Esophagus (tissue), 2 donors: ENCODE measurements at regions not wholly inside any gene's neighbourhood (a gene's known extent, or its start where the extent isn't known, plus 50 kb on each side); places are given as distances from the start of the nearest gene placed in this dataset.

Experiments
- H3K27ac ChIP-seq, 2 donors: one replicate each; pipeline ENCODE4 v1.5.1; 2013; ENCODE audit warnings: low read depth in 2 of 2, mild to moderate bottlenecking in 2 of 2, inconsistent platforms in 1 of 2, low read length in 1 of 2, moderate library complexity in 1 of 2
- H3K27me3 ChIP-seq, 2 donors: one replicate each; pipeline ENCODE4 v1.6.1; 2013; ENCODE audit warnings: low read length in 2 of 2, control low read depth in 1 of 2, mild to moderate bottlenecking in 1 of 2; ENCODE audit not compliant: insufficient read depth in 2 of 2, control insufficient read depth in 1 of 2
- H3K36me3 ChIP-seq, 2 donors: one replicate each; pipeline ENCODE4 v1.6.1; 2013; ENCODE audit warnings: low read length in 1 of 2; ENCODE audit not compliant: control insufficient read depth in 2 of 2, insufficient read depth in 2 of 2
- H3K4me1 ChIP-seq, 2 donors: one replicate each; pipeline ENCODE4 v1.6.1; 2013; ENCODE audit warnings: low read length in 1 of 2; ENCODE audit not compliant: control insufficient read depth in 2 of 2, insufficient read depth in 2 of 2
- H3K4me3 ChIP-seq, 2 donors: one replicate each; pipeline ENCODE4 v1.5.1; 2013; ENCODE audit warnings: low read length in 2 of 2, mild to moderate bottlenecking in 2 of 2, low read depth in 1 of 2, moderate library complexity in 1 of 2
- H3K9me3 ChIP-seq, 2 donors: one replicate each; pipeline ENCODE4 v1.6.1; 2013; ENCODE audit warnings: mild to moderate bottlenecking in 2 of 2, low read depth in 1 of 2, low read length in 1 of 2, moderate library complexity in 1 of 2; ENCODE audit not compliant: control insufficient read depth in 2 of 2, insufficient read depth in 1 of 2
- WGBS, 2 donors: extraction: QIAGEN DNeasy Blood & Tissue Kit; methylation state at CpG; one replicate each; pipeline ENCODE4 v1.1.7; 2013; 5-methylcytosine and 5-hydroxymethylcytosine counted together
- donor health status: healthy with polysubstance abuse.
- donor health status: Bipolar disorder and iron deficiency.

DNA sequence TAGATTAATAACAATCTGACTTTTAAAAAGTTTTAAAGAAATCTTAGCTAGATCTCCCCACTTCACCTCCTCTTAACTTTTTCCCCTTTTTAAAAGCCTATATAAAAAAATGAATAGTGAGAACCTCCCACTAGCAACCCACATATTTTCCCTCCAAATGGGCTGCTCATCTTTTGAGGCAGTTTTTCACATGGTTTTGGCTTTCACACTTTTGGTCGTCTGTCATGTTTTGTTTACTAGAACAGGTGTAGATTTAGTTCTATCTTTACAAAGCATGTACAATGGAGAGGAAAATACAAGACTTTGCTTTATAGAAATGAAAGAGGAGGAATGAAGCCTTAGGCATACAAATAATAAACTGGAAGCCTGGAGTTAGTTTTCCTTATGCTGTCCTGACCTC is 126.7 kb upstream of the EOMES start:
- Histone ChIP-seq H3K9me3 (no peaks in the 10 kb centered on the region), H3K4me1 (no peaks in the 10 kb centered on the region), H3K4me3 (no peak overlapping the region), H3K27ac (no peak overlapping the region), H3K27me3 (no peaks in the 10 kb centered on the region), H3K36me3 (no peaks in the 10 kb centered on the region)
- 32 to 43% methylated on average over 1 of the region's 1 CpG for WGBS, 2 donors

DNA sequence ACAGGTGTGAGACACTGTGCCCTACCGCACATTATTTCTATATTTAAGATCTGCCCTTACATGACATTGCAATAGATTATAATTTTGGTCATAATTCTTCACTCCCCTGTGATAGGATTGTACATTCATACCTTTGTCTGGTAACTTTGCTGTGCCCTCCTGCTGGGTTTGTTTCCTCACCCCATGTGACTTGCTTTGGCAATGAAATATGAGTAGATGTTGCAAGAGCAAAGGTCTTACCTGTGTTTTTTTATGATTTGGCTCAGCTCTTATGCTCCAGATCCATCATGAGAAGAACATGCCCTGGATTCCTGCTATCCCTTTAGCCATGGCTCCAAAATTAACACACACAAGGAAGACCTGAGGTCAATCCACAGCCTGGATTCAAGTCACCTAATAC is 137.7 kb upstream of the EOMES start:
- no peaks in the 10 kb centered on the region for H3K9me3 ChIP-seq
- H3K27me3 ChIP-seq: no peaks in the 10 kb centered on the region
- WGBS, 2 donors: 89 to 98% methylated on average over 1 of the region's 1 CpG
- H3K36me3 ChIP-seq: no peaks in the 10 kb centered on the region
- no peak overlapping the region for H3K4me3 ChIP-seq
- H3K27ac ChIP-seq: no peak overlapping the region
- H3K4me1 ChIP-seq: no peaks in the 10 kb centered on the region

DNA sequence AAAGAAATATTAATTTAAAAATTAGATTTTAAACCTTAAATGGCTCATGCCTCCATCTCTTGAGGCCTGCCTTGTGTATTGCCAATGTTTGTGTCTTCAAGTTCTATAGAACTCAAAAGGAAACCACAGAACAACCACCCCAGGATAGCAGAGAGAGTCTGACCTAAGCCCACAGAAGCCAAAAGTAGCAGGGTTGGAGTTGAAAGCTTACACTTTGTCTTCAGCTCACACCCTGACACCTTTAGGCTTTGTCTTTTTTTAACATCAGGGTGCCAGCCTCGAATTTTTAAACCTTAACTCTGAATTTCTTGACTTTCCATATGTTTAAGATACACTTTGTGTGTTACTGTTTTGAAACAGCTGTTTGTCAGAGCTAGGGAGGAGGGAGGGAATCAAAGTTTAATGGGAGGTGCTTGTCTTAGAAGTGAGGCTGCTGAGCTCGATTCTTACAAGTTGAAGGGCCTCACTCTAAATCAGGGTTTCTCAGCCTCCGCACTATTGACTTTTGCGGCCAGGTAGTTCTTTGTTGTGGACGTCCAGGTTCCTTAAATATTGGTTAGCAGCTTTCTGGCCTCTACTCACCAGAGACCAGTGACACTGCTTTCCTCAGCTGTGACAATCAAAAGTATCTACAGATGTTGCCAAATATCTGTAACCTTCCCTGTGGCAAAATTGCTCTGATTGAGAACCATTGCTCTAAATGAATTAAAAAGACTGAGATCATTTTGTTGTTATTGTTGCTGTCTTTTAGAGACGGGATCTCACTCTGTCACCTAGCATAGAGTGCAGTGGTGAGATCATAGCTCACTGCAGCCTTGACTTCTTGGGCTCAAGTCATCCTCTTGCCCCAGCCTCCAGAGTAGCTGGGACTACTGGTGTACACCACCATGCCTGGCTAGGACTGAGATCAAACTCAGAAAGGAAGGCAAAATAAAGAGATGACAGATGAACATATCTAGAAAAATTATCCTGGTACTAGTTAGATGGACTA is 139.2 kb upstream of the EOMES start:
- no peaks in the 10 kb centered on the region for H3K4me1 ChIP-seq
- H3K4me3 ChIP-seq: no peak overlapping the region
- H3K27ac ChIP-seq: no peak overlapping the region
- no peaks in the 10 kb centered on the region for H3K9me3 ChIP-seq
- no peaks in the 10 kb centered on the region for H3K36me3 ChIP-seq
- 54 to 57% methylated on average over 6 of the region's 6 CpGs for WGBS, 2 donors
- H3K27me3 ChIP-seq: no peaks in the 10 kb centered on the region

GRCh38 chr3:27865731-27866130 is 143.6 kb upstream of the EOMES start:
- Histone ChIP-seq H3K4me3 (no peak overlapping the region), H3K36me3 (no peaks in the 10 kb centered on the region), H3K27ac (no peak overlapping the region), H3K27me3 (no peaks in the 10 kb centered on the region), H3K9me3 (peaks cover 2 to 3% of the 10 kb centered on the region in 2 donors), H3K4me1 (no peaks in the 10 kb centered on the region)

GRCh38 chr3:27869152-27869551 is 147.0 kb upstream of the EOMES start:
- Histone ChIP-seq H3K27ac (no peak overlapping the region), H3K4me3 (no peak overlapping the region), H3K9me3 (peaks cover 2 to 3% of the 10 kb centered on the region in 2 donors), H3K4me1 (no peaks in the 10 kb centered on the region), H3K27me3 (no peaks in the 10 kb centered on the region), H3K36me3 (no peaks in the 10 kb centered on the region)

- Histone ChIP-seq H3K36me3 (no peaks in the 10 kb centered on the region), H3K9me3 (no peaks in the 10 kb centered on the region), H3K4me1 (no peaks in the 10 kb centered on the region), H3K4me3 (no peak overlapping the region), H3K27me3 (no peaks in the 10 kb centered on the region), H3K27ac (no peak overlapping the region)
- WGBS, 2 donors: 51 to 61% methylated on average over 7 of the region's 7 CpGs
Observed at GRCh38 chr3:27877061-27878013, 155.2 kb upstream of the EOMES start.

DNA sequence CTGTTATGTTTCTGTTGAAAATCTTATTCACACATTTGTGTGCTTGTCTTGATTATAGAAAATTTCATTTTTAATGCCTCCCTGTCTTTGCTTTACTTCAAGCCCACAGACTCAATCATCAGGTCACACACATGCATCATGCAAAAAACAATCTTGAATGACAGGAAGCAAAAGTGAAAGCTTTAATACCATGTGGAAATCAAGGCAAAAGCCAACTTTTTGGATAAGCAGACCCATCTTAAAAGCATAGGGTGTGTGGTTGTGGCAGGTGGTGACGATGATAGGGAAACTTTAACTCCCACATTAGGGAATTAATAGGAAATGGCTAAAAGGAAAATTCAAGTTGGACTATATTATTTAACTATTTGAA is 155.9 kb upstream of the EOMES start:
- Histone ChIP-seq H3K27ac (no peak overlapping the region), H3K27me3 (no peaks in the 10 kb centered on the region), H3K9me3 (no peaks in the 10 kb centered on the region), H3K4me1 (no peaks in the 10 kb centered on the region), H3K36me3 (no peaks in the 10 kb centered on the region), H3K4me3 (no peak overlapping the region)
- WGBS, 2 donors: 70% methylated on average over 1 of the region's 1 CpG

DNA sequence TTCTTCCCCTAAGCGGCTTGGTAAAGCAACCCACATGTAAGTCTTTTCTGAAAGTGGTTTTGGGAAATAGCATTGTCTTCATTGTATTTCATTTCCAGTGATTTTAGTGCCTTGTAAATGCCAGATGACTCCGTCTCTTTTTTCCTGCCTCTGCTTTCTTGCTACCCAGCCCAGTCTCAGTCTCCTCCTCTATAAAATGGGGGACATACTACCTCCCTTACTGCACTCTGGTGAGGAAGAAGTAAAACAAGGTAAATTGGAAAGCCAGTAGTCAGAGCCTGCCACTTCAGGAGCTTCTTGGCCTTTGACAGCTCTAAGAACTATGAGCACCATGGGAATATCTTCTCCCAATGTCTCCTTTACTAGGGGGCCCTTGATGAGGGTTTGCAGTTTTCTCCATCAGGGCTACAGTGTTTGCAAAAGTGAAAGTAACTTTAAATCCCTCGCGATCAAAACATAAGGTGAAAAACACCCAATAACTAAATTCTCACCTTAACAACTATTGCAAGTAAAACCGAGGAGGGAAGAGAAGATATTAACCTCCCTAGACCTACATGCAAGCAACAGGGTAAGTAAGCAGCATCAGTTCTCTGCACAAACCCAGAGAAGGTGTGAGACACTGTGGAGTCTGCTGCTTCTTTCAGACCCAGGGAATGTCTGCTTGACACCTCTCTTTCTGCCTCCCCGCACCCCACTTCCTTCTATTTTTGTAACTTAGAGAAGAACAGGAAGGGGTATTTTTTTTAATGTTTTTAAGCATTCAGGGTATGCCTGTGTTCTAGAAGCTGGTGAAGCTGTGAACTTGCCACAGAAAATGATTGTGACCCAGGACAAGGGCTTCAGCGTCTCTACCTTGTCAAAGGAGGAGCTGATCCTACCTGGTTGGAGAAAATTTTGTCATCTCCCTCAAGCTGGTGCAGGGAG is 159.1 kb upstream of the EOMES start:
- peak overlapping the region in 1 of 2 donors; percentile 14 for H3K4me3 ChIP-seq

DNA sequence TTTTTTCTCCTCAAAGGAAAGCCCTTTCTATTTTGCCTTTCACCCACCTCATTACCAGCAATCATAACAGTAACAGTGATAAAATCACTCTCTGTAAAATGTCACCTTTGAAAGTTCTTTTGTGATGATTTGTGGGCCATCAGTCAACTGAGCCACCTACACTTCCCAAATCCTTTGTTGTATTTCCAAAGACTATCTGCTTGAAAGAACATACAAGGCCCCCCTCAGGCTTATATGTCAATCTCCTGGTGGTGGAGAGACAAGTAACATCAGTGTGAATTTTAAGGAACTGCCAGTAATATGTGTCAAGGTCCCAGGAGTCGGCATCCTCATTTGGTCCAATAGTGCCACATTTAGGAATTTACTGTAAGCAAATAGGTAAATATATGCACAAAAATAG is 161.1 kb upstream of the EOMES start:
- WGBS, 2 donors: 59 to 69% methylated on average over 1 of the region's 1 CpG
- Histone ChIP-seq H3K27ac (no peak overlapping the region), H3K4me3 (no peak overlapping the region), H3K36me3 (no peaks in the 10 kb centered on the region), H3K27me3 (no peaks in the 10 kb centered on the region), H3K9me3 (no peaks in the 10 kb centered on the region), H3K4me1 (no peaks in the 10 kb centered on the region)

More for the DNA sequence above, 159.1 kb upstream of the EOMES start:
- Histone ChIP-seq H3K27ac (no peak overlapping the region), H3K27me3 (no peaks in the 10 kb centered on the region), H3K9me3 (no peaks in the 10 kb centered on the region), H3K36me3 (no peaks in the 10 kb centered on the region), H3K4me1 (no peaks in the 10 kb centered on the region)
- 52 to 56% methylated on average over 7 of the region's 7 CpGs for WGBS, 2 donors
